ENCODE measurements at regions not wholly inside any gene's neighbourhood (a gene's known extent, or its start where the extent isn't known, plus 50 kb on each side); places are given as distances from the start of the nearest gene placed in this dataset.

DNA sequence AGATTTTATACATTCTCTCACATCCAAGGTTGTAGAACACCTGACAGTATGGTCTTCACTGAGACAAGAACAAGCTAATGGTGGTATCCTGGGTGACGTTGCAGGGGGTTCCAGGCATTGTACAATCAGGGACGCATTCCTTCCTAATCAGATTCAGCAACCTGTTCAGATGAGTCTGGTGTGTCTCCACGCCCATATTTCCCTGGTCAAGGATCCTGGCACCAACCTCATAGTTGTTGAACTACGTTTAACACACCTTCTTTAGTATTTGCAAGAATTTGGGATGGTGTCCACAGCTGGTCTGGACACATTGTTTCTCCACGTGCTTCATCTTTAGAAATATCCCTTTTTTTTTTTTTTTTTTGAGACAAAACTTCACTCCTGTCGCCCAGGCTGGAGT, 161.0 kb upstream of the CDYL start:
- no peak for DNase-seq

DNA sequence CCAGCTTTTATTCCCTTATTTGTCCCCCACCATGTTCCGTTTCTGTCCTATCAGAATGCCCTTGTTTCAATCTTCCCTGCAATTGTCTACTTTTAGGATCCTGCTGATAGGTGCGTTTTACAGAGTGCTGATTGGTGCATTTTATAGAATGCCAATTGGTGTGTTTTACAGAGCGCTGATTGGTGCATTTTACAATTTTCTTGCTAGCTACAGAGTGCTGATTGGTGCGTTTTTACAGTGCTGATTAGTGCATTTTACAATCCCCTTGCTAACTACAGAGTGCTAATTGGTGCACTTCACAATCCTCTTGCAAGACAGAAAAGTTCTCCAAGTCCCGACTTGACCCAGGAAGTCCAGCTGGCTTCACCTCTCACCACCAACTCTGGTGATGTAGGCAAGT, 161.6 kb upstream of the CDYL start:
- no peak for DNase-seq

DNA sequence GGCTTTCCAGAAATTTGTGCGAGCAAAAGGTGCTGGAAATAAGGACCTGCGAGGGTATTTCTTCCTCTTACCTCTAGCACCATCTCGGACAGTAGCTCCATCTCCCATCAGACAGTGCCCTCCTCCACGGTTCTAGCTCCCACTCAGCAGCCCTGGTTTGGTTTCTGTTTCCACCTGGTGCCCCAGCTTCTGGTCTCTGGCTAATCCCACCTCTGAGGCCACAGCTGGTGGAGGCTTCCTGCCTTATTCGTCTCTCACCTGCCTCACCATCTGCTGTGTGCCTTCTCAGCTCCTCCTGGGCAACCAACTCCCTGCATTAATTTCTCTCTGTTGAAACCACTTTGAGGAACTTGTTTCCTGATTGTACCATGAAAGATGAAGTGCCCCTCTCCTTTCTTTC, 162.4 kb upstream of the CDYL start:
- no peak for DNase-seq

DNA sequence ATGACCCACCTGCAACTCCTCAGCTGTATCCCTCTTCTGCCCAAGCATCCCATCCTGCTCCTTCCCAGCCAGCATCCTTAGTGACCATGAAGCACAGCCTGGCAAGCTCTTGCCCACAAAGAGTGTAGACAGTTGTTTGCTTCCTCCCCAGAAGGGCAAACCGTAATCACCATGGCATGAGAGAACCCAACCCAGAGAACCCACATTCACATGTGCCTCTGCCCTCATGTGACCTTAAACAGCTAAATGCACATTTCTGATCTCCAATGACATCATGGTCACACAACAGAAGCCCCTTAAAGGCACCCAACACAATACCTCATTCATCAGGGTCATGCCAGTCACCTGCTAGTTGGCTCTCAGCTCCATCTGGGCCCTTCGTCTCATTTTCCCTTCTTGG, 162.8 kb upstream of the CDYL start:
- DNase-seq = no peak

GRCh38 chr6:4612636-4613171, 163.5 kb upstream of the CDYL start:
- no peak for DNase-seq

DNA sequence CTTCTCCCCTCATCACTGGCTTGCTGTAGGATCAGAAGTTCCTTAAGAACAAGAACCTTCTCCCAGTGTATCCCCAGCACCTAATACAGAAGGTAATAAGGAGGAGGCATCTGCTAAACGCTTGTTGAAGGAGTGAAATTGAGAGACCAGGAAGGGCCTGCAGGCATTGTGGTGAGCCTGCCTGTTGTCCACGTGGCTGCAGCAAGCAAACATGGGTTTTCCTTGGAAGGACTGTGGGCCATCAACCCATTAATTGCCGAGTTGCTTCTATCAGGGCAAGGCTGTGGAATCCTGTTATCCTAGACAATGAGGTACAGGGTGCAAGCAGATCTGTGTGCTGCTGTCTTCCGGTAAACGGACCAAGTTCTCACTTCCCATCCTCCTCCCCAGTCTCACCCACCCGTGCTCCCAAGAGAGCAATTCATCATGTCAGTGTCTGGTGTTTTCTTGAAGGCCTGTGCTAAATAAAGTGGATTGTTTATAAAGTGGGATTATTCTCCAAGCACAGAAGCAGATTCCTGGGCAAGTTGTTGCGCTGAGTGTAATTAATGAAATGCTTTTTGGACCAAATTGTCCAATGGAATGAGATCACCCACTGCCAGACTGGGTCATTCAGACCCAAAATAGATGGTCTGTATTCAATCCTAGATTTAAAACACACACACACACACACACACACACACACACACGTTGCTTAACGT, 164.6 kb upstream of the CDYL start:
- DNase-seq = no peak

DNA sequence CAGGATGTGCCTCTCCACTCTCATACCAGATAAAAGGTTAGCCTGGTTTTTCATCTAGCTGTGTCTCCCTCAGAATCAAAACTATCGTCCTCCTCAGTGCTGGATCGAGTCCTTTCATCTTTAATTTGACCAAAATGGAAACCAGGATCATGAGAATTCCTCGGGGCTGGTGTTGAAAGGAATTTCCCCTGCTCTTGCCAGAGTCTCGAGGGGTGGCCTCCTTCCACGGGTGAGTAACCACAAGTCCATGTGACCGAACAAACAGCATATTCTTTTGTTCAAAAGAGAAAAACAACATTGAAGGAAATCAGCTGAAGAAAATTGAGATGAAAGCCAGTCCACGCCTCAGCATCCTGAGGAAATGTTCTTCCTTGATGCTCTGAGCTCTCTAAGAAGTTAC, 165.9 kb upstream of the CDYL start:
- DNase-seq = no peak

DNA sequence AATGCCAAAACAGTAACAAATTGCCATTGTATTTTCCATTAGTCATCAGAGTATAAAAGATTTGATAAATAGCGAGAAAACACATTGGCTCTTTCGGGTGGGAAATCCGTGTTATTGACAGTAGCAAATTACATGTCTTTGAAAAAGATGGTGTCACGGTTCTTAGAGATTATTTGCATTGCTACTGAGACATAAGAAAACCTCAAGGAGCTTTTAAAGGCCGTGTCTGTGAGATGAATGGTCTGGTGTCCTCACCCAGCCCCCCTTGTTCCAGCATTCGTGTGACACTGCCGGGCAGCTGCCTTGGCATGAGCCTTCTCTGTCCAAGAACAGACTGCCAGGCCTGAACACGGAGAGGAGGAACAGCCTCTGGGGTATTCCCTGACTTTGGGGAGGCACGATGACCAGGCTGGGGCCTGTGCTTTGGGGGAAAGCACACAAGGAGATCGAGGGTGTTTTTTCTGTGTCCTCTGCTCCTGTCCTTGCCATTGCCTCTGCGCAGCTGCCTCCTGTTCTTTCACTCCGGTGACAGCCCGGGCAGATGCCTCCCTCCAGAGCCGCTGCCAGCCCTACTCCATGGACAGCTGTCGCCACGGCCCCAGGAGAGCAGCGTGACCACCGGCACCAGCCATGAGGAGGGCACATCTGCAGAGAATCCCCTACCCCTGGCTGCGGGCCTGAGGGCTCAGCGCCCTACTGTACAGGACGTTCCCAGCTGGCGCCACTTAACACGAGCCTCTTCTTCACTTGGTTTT, 167.7 kb upstream of the CDYL start:
- no peak for DNase-seq

GRCh38 chr6:4607793-4608192, 168.4 kb upstream of the CDYL start:
- DNase-seq = no peak

- DNase-seq = no peak
Measured at GRCh38 chr6:4606821-4607704, 169.1 kb upstream of the CDYL start.

- no peak for DNase-seq
Measured at GRCh38 chr6:4606016-4606415, 170.2 kb upstream of the CDYL start.

DNA sequence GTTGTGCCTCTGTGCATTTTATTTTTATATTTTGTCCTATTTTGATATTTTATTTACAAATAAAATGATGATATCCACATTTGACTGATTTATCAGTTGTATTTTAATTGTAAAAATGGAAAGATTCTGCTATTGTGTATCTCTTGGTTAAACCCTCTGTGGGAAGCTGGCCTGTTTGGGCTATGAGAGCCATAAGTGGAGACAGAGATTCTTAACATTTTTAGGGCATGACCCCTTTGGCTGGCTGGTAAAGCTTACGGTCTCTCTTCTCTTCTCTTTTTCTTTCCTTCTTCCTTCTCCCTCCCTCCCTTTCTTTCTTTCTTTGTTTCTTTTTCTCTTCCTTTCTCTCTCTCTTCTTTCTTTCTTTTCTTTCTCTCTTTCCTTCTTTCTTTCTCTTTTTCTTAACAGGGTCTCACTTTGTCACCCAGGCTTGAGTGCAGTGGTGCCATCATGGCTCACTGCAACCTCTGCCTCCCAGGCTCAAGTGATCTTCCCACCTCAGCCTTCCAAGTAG, 172.3 kb upstream of the CDYL start:
- no peak for DNase-seq

GRCh38 chr6:4603291-4603690, 172.9 kb upstream of the CDYL start:
- no peak for DNase-seq

GRCh38 chr6:4599924-4600323, 176.3 kb upstream of the CDYL start:
- no peak for DNase-seq

- DNase-seq = no peak
Measured at GRCh38 chr6:4598384-4598995, 177.7 kb upstream of the CDYL start.

- DNase-seq = no peak
Measured at GRCh38 chr6:4593951-4594350, 182.3 kb upstream of the CDYL start.

GRCh38 chr6:4592026-4592425, 184.2 kb upstream of the CDYL start:
- no peak for DNase-seq

DNA sequence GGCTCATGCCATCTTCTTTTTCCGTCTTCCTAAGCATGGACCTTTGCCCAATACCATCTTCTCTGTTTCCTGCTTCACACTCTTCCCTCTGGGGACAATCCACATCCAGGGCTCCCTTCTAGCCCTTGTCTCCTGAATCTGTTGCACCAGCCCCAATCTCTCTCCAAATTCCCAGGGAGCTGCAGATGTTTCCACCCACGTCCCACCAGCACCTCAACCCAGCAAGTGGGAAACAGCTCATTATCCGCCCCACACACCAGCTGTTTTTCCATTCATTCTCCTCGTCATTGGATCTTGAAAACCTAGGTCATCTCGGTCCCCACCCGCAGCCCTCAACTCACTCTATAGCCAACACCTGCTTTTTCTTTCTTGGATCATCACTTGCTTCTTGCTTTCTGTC, 185.0 kb upstream of the CDYL start:
- no peak for DNase-seq

GRCh38 chr6:4589295-4589694, 186.9 kb upstream of the CDYL start:
- DNase-seq = no peak

DNA sequence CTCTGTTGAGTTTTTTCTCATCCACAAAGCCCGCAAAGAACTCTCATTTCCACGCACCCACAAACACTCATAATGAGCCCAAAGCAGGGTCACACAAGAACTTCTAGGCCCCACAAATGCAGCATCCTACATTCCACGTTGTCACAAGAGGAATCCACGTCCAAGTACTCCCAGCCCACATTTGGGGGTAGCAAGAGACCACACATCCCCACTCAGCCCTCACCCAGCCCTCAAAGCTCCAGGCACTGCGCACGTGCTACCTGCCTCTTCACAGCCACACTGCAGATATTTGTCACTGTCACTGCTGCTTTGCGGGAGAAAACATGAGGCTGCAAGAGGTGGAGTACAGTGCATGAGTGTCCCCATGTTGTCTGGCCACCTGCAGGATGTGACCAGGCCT, 187.6 kb upstream of the CDYL start:
- no peak for DNase-seq

- DNase-seq = no peak
Measured at GRCh38 chr6:4588163-4588562, 188.0 kb upstream of the CDYL start.

DNA sequence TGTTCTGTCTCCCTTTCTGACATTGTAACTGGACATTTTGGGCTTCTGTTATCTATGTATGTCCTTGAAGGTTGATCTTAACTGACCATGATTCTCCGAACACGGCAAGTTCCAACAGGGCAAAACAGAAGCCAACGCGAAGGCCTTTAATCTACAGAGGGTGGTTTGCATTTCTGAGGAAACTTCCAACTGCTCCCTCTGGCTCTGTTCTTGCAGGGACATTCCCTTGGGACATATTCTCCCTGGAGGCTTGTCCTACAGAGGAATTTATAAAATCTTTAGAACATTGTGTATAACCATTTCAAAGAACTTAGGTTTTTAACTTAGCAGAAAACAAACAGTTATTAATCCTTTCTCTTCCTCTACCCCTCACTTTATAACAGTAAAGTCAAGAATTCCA, 189.0 kb upstream of the CDYL start:
- no peak for DNase-seq

DNA sequence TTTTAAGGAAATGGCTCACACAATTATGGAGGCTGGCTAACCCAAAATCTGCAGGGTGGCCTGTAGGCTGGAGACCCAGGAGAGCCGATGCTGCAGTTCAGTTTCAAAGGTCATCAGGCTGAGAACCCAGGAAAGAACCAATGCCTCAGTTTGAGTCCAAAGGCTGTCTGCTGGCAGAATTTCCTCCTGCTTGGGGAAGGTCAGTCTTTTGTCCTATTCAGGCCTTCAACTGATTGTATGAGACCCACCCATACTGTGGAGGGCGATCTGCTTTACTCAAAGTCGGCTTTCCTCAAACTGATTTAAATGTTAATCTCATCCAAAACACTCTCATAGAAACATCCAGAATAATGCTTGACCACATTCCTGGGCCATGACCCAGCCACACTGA, 189.7 kb upstream of the CDYL start:
- no peak for DNase-seq

All from T-helper 1 cell (primary cell).